HFFc6 (cell line): ENCODE measurements at regions not wholly inside any gene's neighbourhood (a gene's known extent, or its start where the extent isn't known, plus 50 kb on each side); places are given as distances from the start of the nearest gene placed in this dataset.

ENCODE experiments used
- DNase-seq: peaks from one replicate; pipeline ENCODE4 v3.0.0-alpha.2; 2018
- H3K27ac Mint-ChIP-seq: 2 replicates; pipeline ENCODE4 v1.8.0; 2020; ENCODE audit warnings: mild to moderate bottlenecking, mixed read lengths
- H3K27me3 Mint-ChIP-seq: 2 replicates; pipeline ENCODE4 v1.8.0; 2021; ENCODE audit warnings: mild to moderate bottlenecking, moderate library complexity, mixed read lengths; ENCODE audit not compliant: insufficient read depth
- H3K36me3 Mint-ChIP-seq: 2 replicates; pipeline ENCODE4 v1.8.0; 2021; ENCODE audit warnings: low read depth, mixed read lengths
- H3K4me1 Mint-ChIP-seq: 2 replicates; pipeline ENCODE4 v1.8.0; 2020; ENCODE audit warnings: low read depth, mixed read lengths
- H3K4me3 Mint-ChIP-seq: 2 replicates; pipeline ENCODE4 v1.8.0; 2020; ENCODE audit warnings: mild to moderate bottlenecking, moderate library complexity, mixed read lengths
- H3K9me3 Mint-ChIP-seq: 2 replicates; pipeline ENCODE4 v1.8.0; 2020; ENCODE audit warnings: mild to moderate bottlenecking, mixed read lengths
- CTCF ChIP-seq: fragments of 200-600 bp; sonication (generic); IDR thresholded peaks from 2 replicates; pipeline ENCODE4 v1.5.0; 2021; ENCODE audit warnings: antibody characterized with exemption, mild to moderate bottlenecking

DNA sequence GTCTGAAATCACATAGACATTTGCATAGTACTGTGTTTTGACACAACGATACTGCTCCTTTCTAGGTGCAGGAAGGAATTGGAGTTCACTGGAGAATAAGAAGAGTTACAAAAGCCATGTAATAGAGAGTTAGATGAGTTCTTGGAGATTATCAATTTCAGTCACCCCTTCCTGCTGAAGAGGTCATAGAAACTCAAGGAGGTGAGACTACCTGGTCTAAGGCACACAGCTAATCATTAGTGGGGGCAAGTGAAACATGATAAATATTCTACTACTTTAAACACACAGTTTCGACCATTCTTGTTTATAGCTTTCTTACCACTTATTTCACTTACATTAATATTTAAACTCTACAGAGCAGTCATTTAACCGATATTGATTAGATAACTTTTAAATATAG is 286.9 kb upstream of the NXPH2 start:
- no peak for DNase-seq
- no peaks in the 10 kb centered on the region; the same call in 1 of the 2 replicates for H3K27me3 Mint-ChIP-seq
- H3K27ac Mint-ChIP-seq = no peak overlapping the region
- no peak for TF ChIP-seq CTCF
- H3K36me3 Mint-ChIP-seq = no peaks in the 10 kb centered on the region; the same call in 1 of the 2 replicates
- H3K4me3 Mint-ChIP-seq = no peak overlapping the region
- H3K9me3 Mint-ChIP-seq = peaks cover 37% of the 10 kb centered on the region
- no peaks in the 10 kb centered on the region for H3K4me1 Mint-ChIP-seq

DNA sequence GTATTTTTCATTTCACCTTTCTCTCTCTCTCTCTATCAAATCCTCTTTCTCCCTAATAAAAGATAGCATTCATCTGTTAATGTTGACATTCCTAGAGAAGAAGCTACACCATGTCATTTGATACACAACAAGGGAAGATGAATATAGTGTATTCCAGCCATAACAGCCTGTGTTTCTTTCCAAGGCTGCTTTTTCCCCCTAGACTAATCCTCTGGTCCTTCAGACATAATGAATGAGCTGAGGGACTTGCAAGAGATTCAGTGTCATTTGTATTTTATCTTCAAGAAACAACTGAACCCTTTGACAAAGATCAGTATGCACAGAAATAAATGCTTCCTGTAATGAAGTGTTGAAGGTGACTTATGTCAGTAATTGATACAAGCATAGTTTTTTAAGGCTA is 284.0 kb upstream of the NXPH2 start:
- peaks cover 25% of the 10 kb centered on the region for H3K9me3 Mint-ChIP-seq
- no peaks in the 10 kb centered on the region for H3K4me1 Mint-ChIP-seq
- H3K4me3 Mint-ChIP-seq = no peak overlapping the region
- H3K27me3 Mint-ChIP-seq = no peaks in the 10 kb centered on the region; the same call in 1 of the 2 replicates
- H3K36me3 Mint-ChIP-seq = no peaks in the 10 kb centered on the region; the same call in 1 of the 2 replicates
- no peak for DNase-seq
- H3K27ac Mint-ChIP-seq = no peak overlapping the region
- no peak for TF ChIP-seq CTCF

DNA sequence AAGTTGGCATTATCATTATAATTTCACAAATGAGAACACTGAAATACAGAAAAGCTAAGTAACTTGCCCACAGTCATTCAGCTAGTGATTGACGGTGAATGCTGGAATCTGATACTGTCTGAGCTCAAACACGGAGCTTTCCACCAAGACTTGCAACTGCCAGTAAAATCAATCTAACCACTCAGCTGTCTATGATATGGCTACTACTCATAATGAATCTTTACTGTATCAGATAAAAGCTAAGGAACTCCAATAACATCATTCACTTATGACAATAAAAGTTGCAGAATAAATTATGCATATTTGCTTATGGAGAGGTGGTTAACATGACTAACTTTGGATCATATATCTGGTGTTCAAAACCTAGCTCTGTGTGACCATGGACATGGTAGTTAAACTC is 279.4 kb upstream of the NXPH2 start:
- Mint-ChIP-seq H3K9me3 (peaks cover 40% of the 10 kb centered on the region), H3K27ac (no peak overlapping the region), H3K4me1 (no peaks in the 10 kb centered on the region), H3K36me3 (no peaks in the 10 kb centered on the region), H3K4me3 (no peak overlapping the region), H3K27me3 (no peaks in the 10 kb centered on the region; the same call in 1 of the 2 replicates)
- no peak for TF ChIP-seq CTCF
- DNase-seq = no peak

GRCh38 chr2:139055202-139055601 is 275.0 kb upstream of the NXPH2 start:
- no peak for TF ChIP-seq CTCF
- no peak overlapping the region for H3K4me3 Mint-ChIP-seq
- DNase-seq = no peak
- H3K36me3 Mint-ChIP-seq = no peaks in the 10 kb centered on the region
- H3K9me3 Mint-ChIP-seq = peaks cover 56% of the 10 kb centered on the region
- H3K27me3 Mint-ChIP-seq = no peaks in the 10 kb centered on the region
- H3K4me1 Mint-ChIP-seq = no peaks in the 10 kb centered on the region
- H3K27ac Mint-ChIP-seq = no peak overlapping the region

DNA sequence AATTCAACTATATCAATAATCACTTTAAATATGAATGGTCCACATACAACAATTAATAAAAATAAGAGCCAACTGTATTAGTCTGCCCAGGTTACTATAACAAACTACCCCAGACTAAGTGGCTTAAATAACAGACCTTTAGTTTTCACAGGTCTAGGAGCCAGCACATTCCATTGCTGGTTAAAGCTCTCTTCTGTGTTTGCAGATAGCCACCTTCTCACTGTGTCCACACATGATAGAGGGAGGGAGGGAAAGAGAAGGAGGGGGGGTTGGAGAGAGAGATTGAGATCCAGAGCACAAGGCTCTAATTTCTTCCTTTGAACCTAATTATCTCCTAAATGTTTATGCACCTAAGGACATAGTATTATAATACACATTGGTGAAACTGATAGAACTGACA is 267.8 kb upstream of the NXPH2 start:
- no peak for DNase-seq
- no peak overlapping the region for H3K4me3 Mint-ChIP-seq
- no peaks in the 10 kb centered on the region for H3K27me3 Mint-ChIP-seq
- no peaks in the 10 kb centered on the region for H3K4me1 Mint-ChIP-seq
- H3K9me3 Mint-ChIP-seq = peaks cover 55% of the 10 kb centered on the region
- no peak overlapping the region for H3K27ac Mint-ChIP-seq
- no peak for TF ChIP-seq CTCF
- H3K36me3 Mint-ChIP-seq = no peaks in the 10 kb centered on the region; the same call in 1 of the 2 replicates

GRCh38 chr2:139045524-139045923 is 265.3 kb upstream of the NXPH2 start:
- TF ChIP-seq CTCF = no peak
- H3K36me3 Mint-ChIP-seq = no peaks in the 10 kb centered on the region; the same call in 1 of the 2 replicates
- H3K27ac Mint-ChIP-seq = no peak overlapping the region
- no peak for DNase-seq
- no peak overlapping the region for H3K4me3 Mint-ChIP-seq
- peaks cover 56% of the 10 kb centered on the region for H3K9me3 Mint-ChIP-seq
- no peaks in the 10 kb centered on the region for H3K27me3 Mint-ChIP-seq
- H3K4me1 Mint-ChIP-seq = no peaks in the 10 kb centered on the region
